Endothelial cell of umbilical vein (primary cell): ENCODE measurements at regions not wholly inside any gene's neighbourhood (a gene's known extent, or its start where the extent isn't known, plus 50 kb on each side); places are given as distances from the start of the nearest gene placed in this dataset.

Source experiments
- BruUV-seq: library from RNA; stranded (reverse); fragments of 400-500 nt; replicated peaks from 2 replicates; lab custom pipeline; 2021; lab: Mats Ljungman, UMichigan
- CTCF ChIA-PET: fragments of 300-600, 350-600 bp; sonication (Branson Sonifier 250); formaldehyde crosslinking; loops from one replicate; lab custom pipeline; 2021; ENCODE audit warnings: antibody characterized with exemption, inconsistent platforms; lab: Charles Lee
- POLR2A ChIA-PET: fragments of 300-600, 350-600 bp; sonication (Branson Sonifier 250); formaldehyde crosslinking; loops from one replicate; lab custom pipeline; 2021; ENCODE audit warnings: antibody characterized with exemption, inconsistent platforms; lab: Charles Lee
- DNase-seq: peaks from one replicate; pipeline ENCODE4 v3.0.0-alpha.2; 2011; ENCODE audit warnings: low read depth, low spot score
- FAIRE-seq: peaks from 2 replicates; lab custom pipeline; 2011; peaks lifted over from hg19 to GRCh38; lab: Jason Lieb, UNC
- H2AFZ ChIP-seq: 2 replicates; pipeline ENCODE4 v1.6.0; 2012; ENCODE audit warnings: low read depth, low read length, control low read depth, inconsistent platforms
- H3K27ac ChIP-seq: 2 replicates; pipeline ENCODE4 v1.5.1; 2011; ENCODE audit warnings: low read depth, mild to moderate bottlenecking, control low read depth, low read length, moderate library complexity; ENCODE audit not compliant: insufficient read depth
- H3K27me3 ChIP-seq, 2 experiments: 2 replicates each; pipeline versions ENCODE4 v1.6.0 to v1.6.1; 2011; ENCODE audit warnings: low read length in 2 of 2, mixed read lengths in 1 of 2; ENCODE audit not compliant: control insufficient read depth in 2 of 2, insufficient read depth in 2 of 2
- H3K36me3 ChIP-seq, 2 experiments: 2 replicates in 1 of 2; 3 replicates in 1 of 2; pipeline ENCODE4 v1.5.1; 2011; ENCODE audit warnings: low read length in 2 of 2, mild to moderate bottlenecking in 1 of 2, moderate library complexity in 1 of 2; ENCODE audit not compliant: control insufficient read depth in 2 of 2, insufficient read depth in 2 of 2; ENCODE audit errors: extremely low read depth in 1 of 2
- H3K4me1 ChIP-seq: 3 replicates; pipeline ENCODE4 v1.5.1; 2011; ENCODE audit warnings: mild to moderate bottlenecking, low read length; ENCODE audit not compliant: control insufficient read depth, insufficient read depth; ENCODE audit errors: extremely low read depth
- H3K4me2 ChIP-seq: 2 replicates; pipeline ENCODE4 v1.6.1; 2011; ENCODE audit warnings: low read length, control low read depth, mixed read lengths; ENCODE audit not compliant: insufficient read depth
- H3K4me3 ChIP-seq, 3 experiments: fragments of 200-600 bp in 1 of 3; sonication (generic), shearing (Covaris generic) in 1 of 3; replicated peaks in 1 of 3; 2 replicates each; pipeline ENCODE4 v1.5.1; 2011 to 2016; ENCODE audit warnings: control low read depth in 3 of 3, low read length in 3 of 3, mild to moderate bottlenecking in 2 of 3, inconsistent platforms in 1 of 3, low read depth in 1 of 3, moderate library complexity in 1 of 3; ENCODE audit not compliant: insufficient read depth in 1 of 3
- H3K79me2 ChIP-seq: 2 replicates; pipeline ENCODE4 v1.6.0; 2012; ENCODE audit warnings: low read length, inconsistent platforms; ENCODE audit not compliant: control insufficient read depth, insufficient read depth
- H3K9ac ChIP-seq: replicated peaks from 2 replicates; pipeline ENCODE3; 2011; ENCODE audit warnings: low read length, control low read depth; ENCODE audit not compliant: insufficient read depth; ENCODE audit errors: extremely low read depth
- H3K9me1 ChIP-seq: replicated peaks from 3 replicates; pipeline ENCODE4 v1.6.0; 2011; ENCODE audit warnings: mild to moderate bottlenecking, low read length; ENCODE audit not compliant: control insufficient read depth, insufficient read depth; ENCODE audit errors: extremely low read depth
- H3K9me3 ChIP-seq: replicated peaks from 2 replicates; pipeline ENCODE4 v1.5.1; 2012; ENCODE audit warnings: low read length, inconsistent platforms; ENCODE audit not compliant: control insufficient read depth, insufficient read depth
- H4K20me1 ChIP-seq: replicated peaks from 2 replicates; pipeline ENCODE3; 2011; ENCODE audit warnings: mild to moderate bottlenecking, low read length; ENCODE audit not compliant: control insufficient read depth, insufficient read depth; ENCODE audit errors: extremely low read depth
- EZH2 ChIP-seq: IDR thresholded peaks from 2 replicates; pipeline ENCODE4 v1.6.1; 2012; ENCODE audit warnings: borderline replicate concordance, low read depth, mild to moderate bottlenecking, moderate library complexity, low read length, inconsistent platforms; ENCODE audit not compliant: severe bottlenecking
- FOS ChIP-seq: IDR thresholded peaks from 2 replicates; pipeline ENCODE4 v1.6.1; 2011; ENCODE audit warnings: mild to moderate bottlenecking, low read length, moderate library complexity, borderline replicate concordance; ENCODE audit not compliant: insufficient read depth
- GATA2 ChIP-seq: IDR thresholded peaks from 2 replicates; pipeline ENCODE4 v1.7.0; 2011; ENCODE audit warnings: low read depth, mild to moderate bottlenecking, moderate library complexity, mixed read lengths, low read length; ENCODE audit not compliant: insufficient read length, insufficient read depth
- JUN ChIP-seq: IDR thresholded peaks from 2 replicates; pipeline ENCODE4 v1.6.1; 2011; ENCODE audit warnings: borderline replicate concordance, low read depth; ENCODE audit not compliant: insufficient read length, insufficient read depth
- MYC ChIP-seq: IDR thresholded peaks from one replicate; pipeline ENCODE4 v1.6.1; 2011; ENCODE audit warnings: mild to moderate bottlenecking, low read depth, low read length
- POLR2A ChIP-seq: IDR thresholded peaks from 2 replicates; pipeline ENCODE4 v1.6.1; 2012; ENCODE audit warnings: low read depth, mild to moderate bottlenecking, control low read depth, low read length
- POLR2AphosphoS5 ChIP-seq: IDR thresholded peaks from 2 replicates; pipeline ENCODE4 v1.6.1; 2012; ENCODE audit warnings: low read depth, mild to moderate bottlenecking, control low read depth, low read length, moderate library complexity; ENCODE audit not compliant: insufficient read depth
- dilution Hi-C: fragments of 300-500 bp; cut with MboI; formaldehyde crosslinking; loops from one replicate; pipeline ENCODE4 v1.15.0; 2019; ENCODE audit warnings: low sequenced_read_pairs; ENCODE audit not compliant: extremely low pct_ligation_motif_present
- intact Hi-C: fragments of 100-400 bp; cut with micrococcal nuclease; formaldehyde crosslinking; loops from one replicate; pipeline ENCODE4 v1.10.0; 2022
- TF ChIP-seq, protein P1 (sequence below): IDR thresholded peaks from 2 replicates; pipeline ENCODE4 v1.6.1; 2011; ENCODE audit not compliant: insufficient read depth, insufficient read length
- TF ChIP-seq, protein P2 (sequence below), 2 donors: IDR thresholded peaks; 1 replicate in 1 of 2; 2 replicates in 1 of 2; pipeline ENCODE4 v1.5.1; 2011; ENCODE audit warnings: low read length in 2 of 2, mild to moderate bottlenecking in 2 of 2, moderate library complexity in 2 of 2, control low read depth in 1 of 2, inconsistent platforms in 1 of 2, low read depth in 1 of 2; ENCODE audit not compliant: insufficient read depth in 1 of 2; ENCODE audit errors: extremely low read depth in 1 of 2

DNA sequence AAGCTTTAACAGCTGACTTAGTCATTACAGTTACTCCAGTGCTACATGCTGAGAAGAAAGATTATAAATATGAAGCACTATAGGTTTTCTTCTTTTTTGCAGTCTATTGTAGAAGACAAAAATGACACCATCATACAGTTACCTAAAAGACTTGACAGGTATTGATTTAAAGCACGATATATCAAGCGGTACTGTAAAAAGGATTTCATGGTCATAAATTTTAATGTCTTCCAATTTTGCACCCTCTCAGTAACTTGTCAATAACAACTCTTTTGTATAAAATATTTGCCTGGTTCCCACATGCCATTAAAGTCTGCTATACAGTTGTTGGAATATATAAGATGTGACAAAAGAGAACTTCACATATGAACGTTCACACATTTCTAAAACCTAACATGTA lies 102.8 kb downstream of the ZIC5 start:
- Histone ChIP-seq H3K9ac (no peak overlapping the region), H3K4me3 (no peak overlapping the region), H3K9me3 (no peaks in the 10 kb centered on the region), H3K9me1 (no peaks in the 10 kb centered on the region), H3K4me1 (no peaks in the 10 kb centered on the region), H3K36me3 (no peaks in the 10 kb centered on the region), H4K20me1 (no peaks in the 10 kb centered on the region), H3K4me2 (no peak overlapping the region), H3K27ac (no peak overlapping the region), H3K27me3 (peaks cover 2 to 6% of the 10 kb centered on the region in 2 experiments), H2AFZ (no peak overlapping the region), H3K79me2 (no peaks in the 10 kb centered on the region)
- no peak for FAIRE-seq
- ChIA-PET CTCF (no interaction called here), POLR2A (no interaction called here)
- intact Hi-C loops, result no loop called here
- dilution Hi-C loops, result no loop called here
- no TSS peak for BruUV-seq
- no peak for DNase-seq
- TF ChIP-seq GATA2, result no peak
- TF ChIP-seq EZH2, result no peak
- TF ChIP-seq MYC, result no peak
- no peak for TF ChIP-seq JUN
- no peak for TF ChIP-seq FOS
- TF ChIP-seq POLR2AphosphoS5, result no peak
- TF ChIP-seq, protein P1, sequence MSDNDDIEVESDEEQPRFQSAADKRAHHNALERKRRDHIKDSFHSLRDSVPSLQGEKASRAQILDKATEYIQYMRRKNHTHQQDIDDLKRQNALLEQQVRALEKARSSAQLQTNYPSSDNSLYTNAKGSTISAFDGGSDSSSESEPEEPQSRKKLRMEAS, result no peak
- TF ChIP-seq, protein P2, sequence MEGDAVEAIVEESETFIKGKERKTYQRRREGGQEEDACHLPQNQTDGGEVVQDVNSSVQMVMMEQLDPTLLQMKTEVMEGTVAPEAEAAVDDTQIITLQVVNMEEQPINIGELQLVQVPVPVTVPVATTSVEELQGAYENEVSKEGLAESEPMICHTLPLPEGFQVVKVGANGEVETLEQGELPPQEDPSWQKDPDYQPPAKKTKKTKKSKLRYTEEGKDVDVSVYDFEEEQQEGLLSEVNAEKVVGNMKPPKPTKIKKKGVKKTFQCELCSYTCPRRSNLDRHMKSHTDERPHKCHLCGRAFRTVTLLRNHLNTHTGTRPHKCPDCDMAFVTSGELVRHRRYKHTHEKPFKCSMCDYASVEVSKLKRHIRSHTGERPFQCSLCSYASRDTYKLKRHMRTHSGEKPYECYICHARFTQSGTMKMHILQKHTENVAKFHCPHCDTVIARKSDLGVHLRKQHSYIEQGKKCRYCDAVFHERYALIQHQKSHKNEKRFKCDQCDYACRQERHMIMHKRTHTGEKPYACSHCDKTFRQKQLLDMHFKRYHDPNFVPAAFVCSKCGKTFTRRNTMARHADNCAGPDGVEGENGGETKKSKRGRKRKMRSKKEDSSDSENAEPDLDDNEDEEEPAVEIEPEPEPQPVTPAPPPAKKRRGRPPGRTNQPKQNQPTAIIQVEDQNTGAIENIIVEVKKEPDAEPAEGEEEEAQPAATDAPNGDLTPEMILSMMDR (IDR thresholded peaks at IDR 0.05; ENCODE audit: extremely low read depth in 1 of 2, insufficient read depth in 1 of 2, low read depth in 1 of 2, low read length in 2 of 2), result no peak
- TF ChIP-seq POLR2A, result no peak
